ENCODE measurements at regions not wholly inside any gene's neighbourhood (a gene's known extent, or its start where the extent isn't known, plus 50 kb on each side); places are given as distances from the start of the nearest gene placed in this dataset.

DNA sequence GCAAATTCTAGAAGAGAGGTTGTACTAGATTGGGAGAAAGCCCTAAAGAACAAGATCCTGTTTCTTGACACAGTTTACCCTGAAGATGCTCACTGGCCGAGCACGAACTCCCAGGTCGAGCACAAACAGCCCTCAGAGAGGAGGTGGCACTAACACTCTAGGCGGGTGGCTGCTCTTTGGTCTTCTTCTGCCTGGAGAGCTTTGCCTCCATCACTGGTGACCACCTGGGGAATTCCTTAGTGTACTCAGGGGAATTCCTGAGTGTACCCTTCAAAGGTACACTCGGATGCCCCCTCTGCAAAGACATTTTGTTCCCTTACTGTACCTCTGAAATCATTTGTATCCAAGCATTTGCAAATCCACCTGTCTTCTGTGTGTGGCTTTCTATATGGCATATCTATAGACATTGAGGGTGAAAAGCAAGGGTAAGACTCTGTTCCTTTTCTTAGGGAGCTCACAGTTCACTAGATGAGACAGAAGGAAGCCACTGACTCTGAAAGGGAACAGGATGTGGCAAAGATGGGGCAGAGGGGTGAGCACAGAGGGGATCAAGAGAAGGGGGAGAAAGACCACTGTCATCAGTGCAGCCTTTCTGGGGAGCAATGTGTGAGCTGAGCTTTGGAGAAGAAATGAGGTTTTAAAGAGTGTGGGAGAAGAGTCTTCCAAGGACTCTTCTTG, 124.3 kb downstream of the GPCPD1 start:
- H3K79me2 ChIP-seq (ENCODE audit: control insufficient read depth, insufficient read depth, low read length): no peaks in the 10 kb centered on the region
- no peaks in the 10 kb centered on the region for H4K20me1 ChIP-seq (replicated peaks; ENCODE audit: control insufficient read depth, extremely low read depth, insufficient read depth, low read length)
- intact Hi-C loops (cut with micrococcal nuclease): no loop called here
- POLR2A ChIA-PET: no interaction called here
- no peaks in the 10 kb centered on the region for H3K9me3 ChIP-seq (replicated peaks; ENCODE audit: control insufficient read depth, insufficient read depth, low read length)
- FAIRE-seq (no peak), DNase-seq (ENCODE audit: low read depth, low spot score) (no peak)
- H3K9me1 ChIP-seq (replicated peaks; ENCODE audit: control insufficient read depth, extremely low read depth, insufficient read depth, low read length): no peaks in the 10 kb centered on the region
- TF ChIP-seq JUN (IDR thresholded peaks at IDR 0.05; ENCODE audit: borderline replicate concordance, insufficient read depth, insufficient read length, low read depth) (no peak), GATA2 (IDR thresholded peaks at IDR 0.05; ENCODE audit: insufficient read depth, insufficient read length, low read depth, low read length) (no peak), MYC (IDR thresholded peaks at IDR 0.05; ENCODE audit: low read depth, low read length) (no peak), POLR2AphosphoS5 (IDR thresholded peaks at IDR 0.05; ENCODE audit: insufficient read depth, low read depth, low read length) (no peak), POLR2A (IDR thresholded peaks at IDR 0.05; ENCODE audit: low read depth, low read length) (no peak), FOS (IDR thresholded peaks at IDR 0.05; ENCODE audit: borderline replicate concordance, insufficient read depth, low read length) (no peak), EZH2 (IDR thresholded peaks at IDR 0.05; ENCODE audit: borderline replicate concordance, low read depth, low read length, severe bottlenecking) (no peak), CTCF (IDR thresholded peaks at IDR 0.05; ENCODE audit: extremely low read depth in 1 of 2, insufficient read depth in 1 of 2, low read depth in 1 of 2, low read length in 2 of 2) (no peak)
- TF ChIP-seq, protein P1, sequence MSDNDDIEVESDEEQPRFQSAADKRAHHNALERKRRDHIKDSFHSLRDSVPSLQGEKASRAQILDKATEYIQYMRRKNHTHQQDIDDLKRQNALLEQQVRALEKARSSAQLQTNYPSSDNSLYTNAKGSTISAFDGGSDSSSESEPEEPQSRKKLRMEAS (IDR thresholded peaks at IDR 0.05; ENCODE audit: insufficient read depth, insufficient read length): no peak
- BruUV-seq (replicated peaks): no TSS peak
- no peak overlapping the region for H3K4me2 ChIP-seq (ENCODE audit: insufficient read depth, low read length)
- dilution Hi-C loops (cut with MboI; ENCODE audit: extremely low pct_ligation_motif_present, low sequenced_read_pairs): no loop called here
- no peaks in the 10 kb centered on the region for H3K4me1 ChIP-seq (ENCODE audit: control insufficient read depth, extremely low read depth, insufficient read depth, low read length)
- no peak overlapping the region for H2AFZ ChIP-seq (ENCODE audit: low read depth, low read length)
- H3K36me3 ChIP-seq (ENCODE audit: control insufficient read depth in 2 of 2, extremely low read depth in 1 of 2, insufficient read depth in 2 of 2, low read length in 2 of 2): no peaks in the 10 kb centered on the region
- H3K4me3 ChIP-seq (replicated peaks in 1 of 3; ENCODE audit: insufficient read depth in 1 of 3, low read depth in 1 of 3, low read length in 3 of 3): no peak overlapping the region
- CTCF ChIA-PET: interaction anchor here (0.8 kb wide), 1 partner anchor 42 kb away, joined by 4 read pairs; no protein-coding TSS in a partner anchor
- no peak overlapping the region for H3K27ac ChIP-seq (ENCODE audit: insufficient read depth, low read depth, low read length)
- H3K27me3 ChIP-seq (ENCODE audit: control insufficient read depth in 2 of 2, insufficient read depth in 2 of 2, low read length in 2 of 2): peaks cover 8 to 14% of the 10 kb centered on the region in 2 experiments
- no peak overlapping the region for H3K9ac ChIP-seq (replicated peaks; ENCODE audit: extremely low read depth, insufficient read depth, low read length)
